ENCODE measurements at regions not wholly inside any gene's neighbourhood (a gene's known extent, or its start where the extent isn't known, plus 50 kb on each side); places are given as distances from the start of the nearest gene placed in this dataset.

- no peak overlapping the region for H3K27ac ChIP-seq (ENCODE audit: low read depth, low read length)
- no peaks in the 10 kb centered on the region for H3K79me2 ChIP-seq (ENCODE audit: control insufficient read depth in 1 of 2, insufficient read depth in 2 of 2, low read length in 2 of 2)
- FAIRE-seq, result no peak
- TF ChIP-seq RFX5 (IDR thresholded peaks at IDR 0.05; ENCODE audit: borderline replicate concordance, low read depth, low read length), result no peak
- TF ChIP-seq MAFK (IDR thresholded peaks at IDR 0.05; ENCODE audit: low read depth, low read length), result no peak
- TF ChIP-seq YY1 (IDR thresholded peaks at IDR 0.05; ENCODE audit: low read depth, low read length), result no peak
- TF ChIP-seq EZH2 (IDR thresholded peaks at IDR 0.05; ENCODE audit: low read depth, low read length, severe bottlenecking), result no peak
- TF ChIP-seq GABPA (IDR thresholded peaks at IDR 0.05; ENCODE audit: borderline replicate concordance, insufficient read depth, low read length), result no peak
- TF ChIP-seq NANOG (IDR thresholded peaks at IDR 0.05; ENCODE audit: insufficient read depth, low read depth, low read length, poor library complexity, severe bottlenecking), result no peak
- no peak for TF ChIP-seq SP2 (IDR thresholded peaks at IDR 0.05; ENCODE audit: low read length)
- TF ChIP-seq MAX (IDR thresholded peaks at IDR 0.05), result no peak
- TF ChIP-seq TCF12 (IDR thresholded peaks at IDR 0.05; ENCODE audit: low read depth, low read length), result no peak
- TF ChIP-seq SIN3A (conservative IDR thresholded peaks at IDR 0.05 in 1 of 2, IDR thresholded peaks at IDR 0.05 in 1 of 2; ENCODE audit: low read depth in 1 of 2, low read length in 2 of 2), result no peak
- TF ChIP-seq CHD1 (IDR thresholded peaks at IDR 0.05; ENCODE audit: low read depth, low read length), result no peak
- TF ChIP-seq CBX5 (IDR thresholded peaks at IDR 0.05; ENCODE audit: low read depth, low read length), result no peak
- no peak for TF ChIP-seq GTF2F1 (IDR thresholded peaks at IDR 0.05; ENCODE audit: borderline replicate concordance, low read depth, low read length)
These were observed 159.9 kb upstream of the POGK start for GRCh38 chr1:166679369-166679768.

More at GRCh38 chr1:166679369-166679768, 159.9 kb upstream of the POGK start:
- H2BK12ac ChIP-seq (ENCODE audit: low read depth, low read length), result no peak overlapping the region
- no peak overlapping the region for H3K9ac ChIP-seq (replicated peaks in 1 of 4; ENCODE audit: extremely low read depth in 1 of 4, low read depth in 3 of 4, low read length in 3 of 4)
- H2BK120ac ChIP-seq (replicated peaks; ENCODE audit: low read depth, low read length), result no peak overlapping the region
- H3K14ac ChIP-seq (ENCODE audit: insufficient read length), result no peak overlapping the region
- no peaks in the 10 kb centered on the region for H3K23me2 ChIP-seq (ENCODE audit: low read depth, low read length)
- H2BK5ac ChIP-seq (ENCODE audit: low read depth, low read length), result no peak overlapping the region
- H3K79me1 ChIP-seq (ENCODE audit: low read depth, low read length), result no peaks in the 10 kb centered on the region
- no peak overlapping the region for H2AFZ ChIP-seq (ENCODE audit: low read length)
- POLR2A ChIA-PET (ENCODE audit: partially characterized antibody), result no interaction called here
- WGBS, 2 experiments (ENCODE audit: extremely low coverage in 1 of 2, insufficient coverage in 1 of 2, insufficient read length in 1 of 2, insufficient replicate concordance in 2 of 2, low coverage in 1 of 2, low lambda C conversion rate in 2 of 2, missing lambda C conversion rate in 1 of 2), result 89% methylated on average over 1 of the region's 1 CpG; no CpG with 5 or more reads in 1 of the 2 experiments
- H3K18ac ChIP-seq (ENCODE audit: extremely low read depth, low read length), result no peak overlapping the region
- no peak overlapping the region for H4K5ac ChIP-seq (ENCODE audit: insufficient read length, low read depth, low read length)
- H2AK5ac ChIP-seq (ENCODE audit: low read depth, low read length), result no peak overlapping the region
- H3K56ac ChIP-seq (replicated peaks; ENCODE audit: insufficient read length, low read depth, low read length), result no peak overlapping the region
- H3K9me3 ChIP-seq (ENCODE audit: insufficient read depth in 2 of 2, low read depth in 1 of 2, low read length in 1 of 2), result no peaks in the 10 kb centered on the region
- no peaks in the 10 kb centered on the region for H3K36me3 ChIP-seq (ENCODE audit: control insufficient read depth in 2 of 4, insufficient read depth in 4 of 4, low read length in 3 of 4)
- no peak overlapping the region for H4K8ac ChIP-seq (ENCODE audit: extremely low read depth, insufficient read depth, low read length)
- no peaks in the 10 kb centered on the region for H3K4me1 ChIP-seq (replicated peaks in 1 of 4; ENCODE audit: control insufficient read depth in 3 of 4, insufficient read depth in 4 of 4, low read length in 3 of 4)
- no peak overlapping the region for H3K23ac ChIP-seq (ENCODE audit: insufficient read length)
- no peaks in the 10 kb centered on the region for H3K27me3 ChIP-seq (replicated peaks in 1 of 4; ENCODE audit: control insufficient read depth in 3 of 4, extremely low read depth in 1 of 4, insufficient read depth in 3 of 4, low read length in 3 of 4)
- CTCF ChIA-PET (ENCODE audit: partially characterized antibody), result no interaction called here
- no peak overlapping the region for H3K4ac ChIP-seq (replicated peaks; ENCODE audit: insufficient read length, low read depth, low read length)
- H3K4me3 ChIP-seq (ENCODE audit: extremely low read depth in 1 of 4, insufficient read depth in 2 of 4, low read depth in 3 of 4, low read length in 4 of 4), result no peak overlapping the region
- H2BK20ac ChIP-seq (ENCODE audit: low read length), result no peak overlapping the region
- no peak overlapping the region for H2BK15ac ChIP-seq (ENCODE audit: low read length)
- no peak overlapping the region for H3K4me2 ChIP-seq (ENCODE audit: insufficient read depth in 1 of 2, low read depth in 2 of 2, low read length in 2 of 2)
- H4K91ac ChIP-seq (replicated peaks; ENCODE audit: insufficient read length, low read length), result no peak overlapping the region
- no peaks in the 10 kb centered on the region for H4K20me1 ChIP-seq (replicated peaks in 1 of 2; ENCODE audit: control insufficient read depth in 1 of 2, insufficient read depth in 2 of 2, low read length in 2 of 2)
- no peak for DNase-seq (ENCODE audit: low read depth in 1 of 2, low spot score in 2 of 2)

All from H1 (cell line).